Sigmoid colon (tissue), 4 donors: ENCODE measurements at regions not wholly inside any gene's neighbourhood (a gene's known extent, or its start where the extent isn't known, plus 50 kb on each side); places are given as distances from the start of the nearest gene placed in this dataset.

Experiments used
- EP300 ChIP-seq, 4 donors: sonication (generic); formaldehyde crosslinking; IDR thresholded peaks; one replicate each; pipeline ENCODE4 v1.6.1; 2017; ENCODE audit warnings: antibody characterized with exemption in 4 of 4
- TF ChIP-seq, protein P1 (sequence below), 4 experiments: fragments of 450-650 bp in 3 of 4; fragments of 200-600 bp in 1 of 4; IDR thresholded peaks; one replicate each; pipeline ENCODE4 v1.5.1; 2016 to 2019; ENCODE audit warnings: antibody characterized with exemption in 4 of 4, mild to moderate bottlenecking in 3 of 4, moderate library complexity in 2 of 4

- TF ChIP-seq, protein P1, sequence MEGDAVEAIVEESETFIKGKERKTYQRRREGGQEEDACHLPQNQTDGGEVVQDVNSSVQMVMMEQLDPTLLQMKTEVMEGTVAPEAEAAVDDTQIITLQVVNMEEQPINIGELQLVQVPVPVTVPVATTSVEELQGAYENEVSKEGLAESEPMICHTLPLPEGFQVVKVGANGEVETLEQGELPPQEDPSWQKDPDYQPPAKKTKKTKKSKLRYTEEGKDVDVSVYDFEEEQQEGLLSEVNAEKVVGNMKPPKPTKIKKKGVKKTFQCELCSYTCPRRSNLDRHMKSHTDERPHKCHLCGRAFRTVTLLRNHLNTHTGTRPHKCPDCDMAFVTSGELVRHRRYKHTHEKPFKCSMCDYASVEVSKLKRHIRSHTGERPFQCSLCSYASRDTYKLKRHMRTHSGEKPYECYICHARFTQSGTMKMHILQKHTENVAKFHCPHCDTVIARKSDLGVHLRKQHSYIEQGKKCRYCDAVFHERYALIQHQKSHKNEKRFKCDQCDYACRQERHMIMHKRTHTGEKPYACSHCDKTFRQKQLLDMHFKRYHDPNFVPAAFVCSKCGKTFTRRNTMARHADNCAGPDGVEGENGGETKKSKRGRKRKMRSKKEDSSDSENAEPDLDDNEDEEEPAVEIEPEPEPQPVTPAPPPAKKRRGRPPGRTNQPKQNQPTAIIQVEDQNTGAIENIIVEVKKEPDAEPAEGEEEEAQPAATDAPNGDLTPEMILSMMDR (IDR thresholded peaks at IDR 0.05): no peak
- TF ChIP-seq EP300 (IDR thresholded peaks at IDR 0.05): no peak
Measured at GRCh38 chr22:27399161-27399560, 402.4 kb downstream of the MN1 start.
